ENCODE measurements at regions not wholly inside any gene's neighbourhood (a gene's known extent, or its start where the extent isn't known, plus 50 kb on each side); places are given as distances from the start of the nearest gene placed in this dataset.
"Not testable (repeated sequence)": the region's sequence is repeated elsewhere in the genome, so short reads cannot be mapped to it uniquely, and the experiment has no call there.

DNA sequence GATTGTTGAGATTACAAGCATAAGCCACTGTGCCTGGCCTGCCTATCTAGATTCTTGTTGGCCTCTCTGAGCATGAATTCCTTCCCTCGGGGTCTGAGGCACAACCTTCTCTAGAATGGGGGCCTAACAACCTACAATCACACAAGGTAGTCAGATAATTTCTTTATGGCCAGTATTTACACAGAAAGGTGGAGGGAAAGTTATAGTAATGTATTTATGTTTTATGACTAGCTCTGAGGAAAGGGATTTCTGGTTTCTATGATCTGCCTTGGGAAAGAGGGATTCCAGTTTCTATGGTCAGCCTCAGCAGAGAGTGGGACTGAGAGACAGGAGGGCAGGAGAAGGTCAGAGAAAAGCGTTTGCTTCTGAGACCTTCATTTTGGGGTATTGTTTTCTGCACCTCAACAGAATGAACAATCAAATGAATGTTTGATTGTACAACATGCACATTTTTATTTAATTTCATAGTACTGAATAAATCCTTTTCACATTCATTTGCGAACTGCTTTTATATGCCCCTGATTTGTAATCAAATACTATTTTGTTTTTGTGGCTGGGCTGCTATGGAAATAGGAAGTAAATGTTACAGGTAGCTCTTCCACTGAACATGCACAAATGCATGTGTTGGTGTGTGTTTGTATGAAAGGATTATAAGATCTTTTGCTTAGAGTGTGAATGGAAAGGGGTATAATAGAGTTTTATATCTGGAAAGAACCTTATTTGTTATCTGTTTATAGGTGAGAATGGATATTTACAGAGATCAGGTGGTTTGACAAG, 499.7 kb upstream of the RGS6 start:
- no peak for DNase-seq (ENCODE audit: low read depth)

DNA sequence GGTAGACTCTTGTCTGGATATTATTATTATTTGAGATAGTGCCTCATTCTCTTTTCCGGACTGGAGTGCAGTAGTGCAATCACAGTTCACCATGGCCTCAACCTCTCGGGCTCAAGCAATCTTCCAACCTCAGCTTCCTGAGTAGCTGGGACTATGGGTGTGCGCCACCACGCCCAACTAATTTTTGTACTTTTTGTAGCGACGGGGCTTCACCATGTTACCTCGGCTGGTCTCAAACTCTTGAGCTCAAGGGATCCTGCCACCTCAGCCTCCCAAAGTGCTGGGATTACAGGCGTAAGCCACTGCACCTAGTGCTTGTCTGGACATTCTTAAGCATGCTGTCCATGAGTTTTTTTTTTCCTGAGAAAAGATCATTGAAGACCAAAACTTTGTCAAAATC, 498.9 kb upstream of the RGS6 start:
- no peak for DNase-seq (ENCODE audit: low read depth)

GRCh38 chr14:71435641-71436040, 496.6 kb upstream of the RGS6 start:
- not testable (repeated sequence) for DNase-seq (ENCODE audit: low read depth)

DNA sequence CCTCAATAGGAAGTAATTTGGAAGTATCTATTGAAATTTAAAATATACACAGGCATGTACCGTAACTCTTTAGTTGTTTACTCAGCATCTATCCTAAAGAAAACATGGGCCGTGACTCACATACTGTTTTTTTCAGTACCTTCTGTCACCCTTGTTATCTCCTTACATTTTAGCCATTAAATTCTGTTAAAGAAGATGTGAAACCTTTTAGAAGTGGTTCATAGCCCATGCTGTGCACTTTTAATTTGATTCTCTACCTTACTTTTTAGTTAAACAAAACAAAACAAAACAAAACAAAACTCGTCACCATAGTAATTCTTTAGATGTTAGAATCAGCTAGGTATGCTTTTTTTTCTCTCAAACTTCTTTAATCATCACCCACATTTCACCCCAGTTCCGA, 494.4 kb upstream of the RGS6 start:
- DNase-seq (ENCODE audit: low read depth), result no peak

GRCh38 chr14:71438684-71439083, 493.5 kb upstream of the RGS6 start:
- no peak for DNase-seq (ENCODE audit: low read depth)

DNA sequence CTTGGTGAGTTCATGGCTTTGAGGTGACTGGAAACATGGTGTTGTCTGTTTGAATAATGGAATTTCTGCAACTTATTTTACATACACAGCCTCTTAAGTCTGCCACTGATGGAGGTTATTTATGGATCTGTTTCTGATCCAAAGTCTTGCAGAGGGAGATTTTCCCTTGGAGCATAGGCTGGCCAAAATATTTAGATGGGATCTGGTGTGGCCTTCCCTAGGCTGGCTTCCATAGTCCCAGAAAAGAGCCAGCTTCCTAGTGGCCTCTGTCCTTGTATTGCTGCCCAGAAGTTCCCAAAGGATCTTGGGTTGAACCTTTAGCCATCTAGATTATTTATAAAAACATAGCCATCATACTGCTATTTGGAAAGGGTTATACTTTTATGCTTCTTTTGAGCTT, 491.1 kb upstream of the RGS6 start:
- DNase-seq (ENCODE audit: low read depth), result no peak

GRCh38 chr14:71444030-71444822, 488.0 kb upstream of the RGS6 start:
- DNase-seq (ENCODE audit: low read depth), result no peak

DNA sequence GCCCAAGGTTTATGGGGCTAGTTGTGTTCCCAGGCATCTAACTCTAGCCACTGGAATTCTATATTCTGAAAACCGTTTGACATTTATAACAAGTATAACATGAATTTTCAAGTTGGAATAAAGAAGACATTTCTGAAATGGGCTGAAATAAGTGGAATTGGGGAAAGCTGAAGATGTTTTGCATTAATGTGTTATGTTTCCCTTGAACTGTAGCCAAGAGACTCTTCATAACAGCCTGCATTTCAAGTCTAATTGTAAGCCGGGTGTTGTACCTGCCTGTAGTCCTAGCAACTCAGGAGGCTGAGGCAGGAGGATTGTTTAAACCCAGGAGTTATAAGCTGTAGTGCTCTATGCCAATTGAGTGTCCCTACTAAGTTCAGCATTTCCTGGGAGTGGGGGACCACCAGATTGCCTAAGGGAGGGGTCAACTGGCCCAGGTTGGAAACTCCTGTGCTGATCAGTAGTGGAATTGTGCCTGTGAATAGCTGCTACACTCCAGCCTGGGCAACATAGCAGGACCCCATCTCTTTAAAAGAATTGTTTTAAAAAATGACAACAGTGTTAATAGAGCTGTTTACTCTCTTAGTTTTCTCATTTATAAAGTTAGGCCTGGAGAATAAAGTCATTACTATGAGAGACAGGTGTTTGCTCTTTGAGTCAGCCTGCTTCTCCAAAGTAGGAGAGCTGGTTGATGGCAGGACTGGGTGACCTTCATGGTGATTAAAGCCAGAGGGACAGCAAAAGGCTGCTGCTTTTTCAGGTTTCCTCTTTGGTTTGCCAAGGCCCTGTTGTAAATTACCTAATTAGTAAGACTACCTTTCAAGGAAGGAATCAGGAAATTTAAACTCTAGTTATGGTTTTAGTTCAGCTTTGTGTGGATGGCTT, 483.6 kb upstream of the RGS6 start:
- DNase-seq (ENCODE audit: low read depth), result no peak

DNA sequence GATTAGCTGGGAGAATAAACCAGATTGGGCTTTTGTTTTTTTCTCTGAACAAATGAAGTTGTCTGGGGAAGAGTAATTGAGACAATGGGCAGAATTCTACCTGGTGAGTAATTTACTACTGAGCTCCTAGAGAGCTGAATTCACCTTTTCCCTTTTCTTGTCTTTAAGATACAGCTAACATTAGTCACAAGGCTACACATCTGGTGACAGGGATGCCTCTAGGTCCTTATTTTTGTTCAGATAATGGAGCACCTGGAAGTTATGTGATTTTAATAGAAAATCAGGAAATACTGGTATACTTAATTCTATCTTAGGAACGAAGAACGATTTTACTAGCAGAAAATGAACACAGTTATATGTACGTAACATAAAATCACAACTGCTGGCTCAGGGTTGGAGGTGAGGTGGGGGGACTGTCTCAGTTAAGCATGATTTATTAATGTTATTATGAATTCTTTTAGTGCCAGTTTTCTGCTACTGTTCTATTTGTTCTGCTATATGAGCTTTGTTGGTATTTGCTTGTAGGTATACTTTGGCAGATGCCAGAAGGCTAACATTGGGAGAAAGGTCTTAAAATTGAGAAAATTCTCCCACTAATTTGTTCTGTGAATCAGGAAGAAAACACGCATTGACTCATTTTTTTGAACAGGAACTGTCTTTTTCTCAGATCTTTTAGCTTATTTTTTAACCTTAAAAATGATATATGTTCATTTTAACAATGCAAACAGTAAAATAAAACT, 482.7 kb upstream of the RGS6 start:
- no peak for DNase-seq (ENCODE audit: low read depth)

- DNase-seq (ENCODE audit: low read depth), result no peak
These were observed 480.7 kb upstream of the RGS6 start for GRCh38 chr14:71451501-71451900.

DNA sequence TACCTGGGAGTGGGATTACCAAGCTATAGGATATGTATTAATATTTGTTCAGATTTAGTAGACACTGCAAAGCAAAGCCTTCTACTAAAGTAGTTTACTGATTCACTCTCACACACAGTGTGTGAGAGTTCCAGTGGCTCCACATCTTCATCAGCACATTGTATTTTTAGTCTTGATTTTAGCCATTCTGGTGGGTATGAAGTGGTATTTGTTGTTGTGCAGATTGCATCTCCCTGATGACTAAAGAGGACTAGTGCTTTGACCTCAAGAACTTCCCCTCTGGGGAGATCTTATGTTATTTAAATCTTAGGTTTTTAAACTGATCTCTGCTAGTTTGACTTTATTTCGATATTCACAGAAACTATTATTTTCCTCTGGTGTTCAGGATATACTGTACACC, 479.7 kb upstream of the RGS6 start:
- DNase-seq (ENCODE audit: low read depth), result no peak

DNA sequence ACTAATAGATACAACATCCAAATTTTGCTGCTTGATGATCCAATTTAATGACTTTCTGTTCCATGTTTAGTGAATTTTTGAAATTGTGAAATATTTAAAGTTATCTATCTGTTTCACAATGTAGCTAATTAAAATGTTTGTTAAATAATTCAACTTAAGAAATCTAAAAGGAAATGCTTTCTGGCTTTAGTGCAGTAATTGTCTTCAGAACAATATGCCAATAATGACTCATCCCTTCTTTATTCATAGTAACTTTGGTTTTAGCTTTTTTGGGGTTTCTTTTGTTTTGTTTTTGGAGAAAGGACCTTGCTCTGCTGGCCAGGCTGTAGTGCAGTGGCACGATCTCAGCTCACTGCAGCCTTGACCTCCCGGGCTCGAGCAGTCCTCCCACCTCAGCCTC, 479.2 kb upstream of the RGS6 start:
- no peak for DNase-seq (ENCODE audit: low read depth)

DNA sequence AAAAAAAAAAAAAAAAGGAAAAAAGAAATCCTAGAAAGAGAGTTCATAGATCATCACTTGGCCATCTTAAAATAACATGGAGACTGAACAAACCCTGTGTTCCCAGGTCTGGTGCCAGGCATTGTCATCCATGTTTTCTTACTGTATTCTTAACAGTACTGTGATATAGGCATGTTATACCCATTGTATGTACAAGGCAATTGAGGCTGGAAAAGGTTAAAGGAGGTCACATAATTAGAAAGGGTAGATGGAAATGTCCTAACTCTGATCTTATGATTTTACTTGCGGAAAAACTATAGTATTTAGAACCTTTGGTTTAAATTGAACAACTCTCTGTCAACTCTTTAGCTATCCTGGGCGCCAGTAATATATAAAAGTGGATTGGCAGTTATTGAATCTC, 478.2 kb upstream of the RGS6 start:
- DNase-seq (ENCODE audit: low read depth), result no peak

- no peak for DNase-seq (ENCODE audit: low read depth)
These were observed 477.5 kb upstream of the RGS6 start for GRCh38 chr14:71454513-71455332.

GRCh38 chr14:71460091-71460490, 472.1 kb upstream of the RGS6 start:
- no peak for DNase-seq (ENCODE audit: low read depth)

DNA sequence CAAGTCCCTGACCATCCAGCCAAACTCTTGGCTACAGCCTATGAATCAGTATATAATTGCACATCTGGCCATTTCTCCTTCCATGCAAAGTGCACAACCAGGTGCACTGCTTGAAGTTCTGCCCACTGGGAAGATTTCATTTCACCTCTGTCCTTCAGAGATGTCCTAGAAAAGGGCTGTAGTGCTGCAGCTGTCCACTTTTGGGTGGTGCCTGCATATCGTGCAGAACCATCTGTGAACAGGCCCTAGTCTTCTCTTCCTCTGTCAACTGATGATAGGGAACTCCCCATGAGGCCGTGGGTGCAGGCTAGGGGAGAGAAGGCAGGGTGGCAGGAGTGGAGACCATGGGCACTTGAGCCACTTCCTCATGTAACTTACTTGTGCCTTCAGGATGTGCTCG, 470.6 kb upstream of the RGS6 start:
- not testable (repeated sequence) for DNase-seq (ENCODE audit: low read depth)

DNA sequence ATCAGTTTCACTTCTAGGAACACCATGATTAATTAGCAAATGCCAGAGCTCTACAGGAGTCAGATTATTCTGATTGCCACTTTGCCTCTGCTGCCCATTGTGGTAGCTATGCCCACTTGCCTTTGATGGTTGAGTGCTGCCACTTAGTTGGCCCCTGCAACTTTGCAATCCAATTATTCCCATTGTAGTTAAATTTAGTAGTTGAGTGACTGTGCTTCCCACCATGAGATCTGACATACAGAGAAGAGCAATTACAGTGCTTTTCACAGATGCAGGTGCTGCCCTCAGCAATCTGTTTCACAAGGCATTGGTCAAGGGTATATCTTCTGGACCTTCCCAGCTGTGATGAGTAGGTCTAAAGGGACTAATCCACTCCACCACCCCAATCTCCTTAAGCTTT, 468.4 kb upstream of the RGS6 start:
- DNase-seq (ENCODE audit: low read depth), result no peak

- DNase-seq (ENCODE audit: low read depth), result no peak
These were observed 467.4 kb upstream of the RGS6 start for GRCh38 chr14:71464840-71465239.

DNA sequence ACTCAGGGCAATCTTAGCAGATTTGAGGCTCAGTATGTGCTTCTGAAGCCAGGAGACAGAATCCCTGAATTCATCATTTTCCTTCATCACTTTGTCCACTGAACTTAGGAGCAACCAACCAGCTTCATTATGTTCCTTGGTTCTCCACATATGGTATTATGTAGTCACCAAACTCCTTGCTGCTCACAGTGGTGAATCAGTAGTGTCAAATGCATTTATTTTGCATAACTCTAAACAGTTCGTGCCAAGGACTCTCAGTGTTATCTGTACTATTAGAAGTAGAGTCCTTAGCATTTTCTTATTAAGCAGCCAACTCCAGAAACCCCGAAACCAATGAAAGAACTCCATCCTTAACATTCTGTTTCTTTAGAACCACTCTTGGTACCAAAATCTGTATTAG, 466.9 kb upstream of the RGS6 start:
- no peak for DNase-seq (ENCODE audit: low read depth)

DNA sequence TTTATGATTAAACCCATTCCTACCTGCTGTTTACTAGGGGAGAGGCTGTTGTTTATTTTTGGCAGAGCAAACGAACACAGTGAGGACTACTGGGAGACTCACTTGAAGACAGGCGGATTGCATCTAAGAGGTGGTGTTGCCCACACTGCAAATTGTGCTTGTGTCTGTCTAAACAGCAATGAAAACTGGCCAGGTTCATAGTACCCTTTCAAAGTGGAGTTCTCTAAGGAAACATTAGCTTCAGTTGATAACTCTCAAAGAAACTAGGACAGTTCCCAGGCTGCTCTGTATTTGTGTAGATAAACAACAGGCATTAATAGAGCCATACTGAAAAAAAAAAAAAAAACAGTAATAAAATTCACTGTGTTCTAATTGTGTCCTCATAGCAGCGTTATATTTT, 466.0 kb upstream of the RGS6 start:
- no peak for DNase-seq (ENCODE audit: low read depth)

GRCh38 chr14:71466946-71467345, 465.3 kb upstream of the RGS6 start:
- DNase-seq (ENCODE audit: low read depth), result no peak
